ENCODE measurements at regions not wholly inside any gene's neighbourhood (a gene's known extent, or its start where the extent isn't known, plus 50 kb on each side); places are given as distances from the start of the nearest gene placed in this dataset.

- TF ChIP-seq, protein P1, sequence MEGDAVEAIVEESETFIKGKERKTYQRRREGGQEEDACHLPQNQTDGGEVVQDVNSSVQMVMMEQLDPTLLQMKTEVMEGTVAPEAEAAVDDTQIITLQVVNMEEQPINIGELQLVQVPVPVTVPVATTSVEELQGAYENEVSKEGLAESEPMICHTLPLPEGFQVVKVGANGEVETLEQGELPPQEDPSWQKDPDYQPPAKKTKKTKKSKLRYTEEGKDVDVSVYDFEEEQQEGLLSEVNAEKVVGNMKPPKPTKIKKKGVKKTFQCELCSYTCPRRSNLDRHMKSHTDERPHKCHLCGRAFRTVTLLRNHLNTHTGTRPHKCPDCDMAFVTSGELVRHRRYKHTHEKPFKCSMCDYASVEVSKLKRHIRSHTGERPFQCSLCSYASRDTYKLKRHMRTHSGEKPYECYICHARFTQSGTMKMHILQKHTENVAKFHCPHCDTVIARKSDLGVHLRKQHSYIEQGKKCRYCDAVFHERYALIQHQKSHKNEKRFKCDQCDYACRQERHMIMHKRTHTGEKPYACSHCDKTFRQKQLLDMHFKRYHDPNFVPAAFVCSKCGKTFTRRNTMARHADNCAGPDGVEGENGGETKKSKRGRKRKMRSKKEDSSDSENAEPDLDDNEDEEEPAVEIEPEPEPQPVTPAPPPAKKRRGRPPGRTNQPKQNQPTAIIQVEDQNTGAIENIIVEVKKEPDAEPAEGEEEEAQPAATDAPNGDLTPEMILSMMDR (IDR thresholded peaks at IDR 0.05), result no peak
- TF ChIP-seq TCF7L2 (IDR thresholded peaks at IDR 0.05; ENCODE audit: low read depth, low read length), result no peak
- no peak for TF ChIP-seq POLR2AphosphoS5 (IDR thresholded peaks at IDR 0.05; ENCODE audit: low read depth, low read length)
- TF ChIP-seq SIN3A (IDR thresholded peaks at IDR 0.05; ENCODE audit: borderline replicate concordance, insufficient read depth, low read depth, low read length), result no peak
- TF ChIP-seq, protein P2, sequence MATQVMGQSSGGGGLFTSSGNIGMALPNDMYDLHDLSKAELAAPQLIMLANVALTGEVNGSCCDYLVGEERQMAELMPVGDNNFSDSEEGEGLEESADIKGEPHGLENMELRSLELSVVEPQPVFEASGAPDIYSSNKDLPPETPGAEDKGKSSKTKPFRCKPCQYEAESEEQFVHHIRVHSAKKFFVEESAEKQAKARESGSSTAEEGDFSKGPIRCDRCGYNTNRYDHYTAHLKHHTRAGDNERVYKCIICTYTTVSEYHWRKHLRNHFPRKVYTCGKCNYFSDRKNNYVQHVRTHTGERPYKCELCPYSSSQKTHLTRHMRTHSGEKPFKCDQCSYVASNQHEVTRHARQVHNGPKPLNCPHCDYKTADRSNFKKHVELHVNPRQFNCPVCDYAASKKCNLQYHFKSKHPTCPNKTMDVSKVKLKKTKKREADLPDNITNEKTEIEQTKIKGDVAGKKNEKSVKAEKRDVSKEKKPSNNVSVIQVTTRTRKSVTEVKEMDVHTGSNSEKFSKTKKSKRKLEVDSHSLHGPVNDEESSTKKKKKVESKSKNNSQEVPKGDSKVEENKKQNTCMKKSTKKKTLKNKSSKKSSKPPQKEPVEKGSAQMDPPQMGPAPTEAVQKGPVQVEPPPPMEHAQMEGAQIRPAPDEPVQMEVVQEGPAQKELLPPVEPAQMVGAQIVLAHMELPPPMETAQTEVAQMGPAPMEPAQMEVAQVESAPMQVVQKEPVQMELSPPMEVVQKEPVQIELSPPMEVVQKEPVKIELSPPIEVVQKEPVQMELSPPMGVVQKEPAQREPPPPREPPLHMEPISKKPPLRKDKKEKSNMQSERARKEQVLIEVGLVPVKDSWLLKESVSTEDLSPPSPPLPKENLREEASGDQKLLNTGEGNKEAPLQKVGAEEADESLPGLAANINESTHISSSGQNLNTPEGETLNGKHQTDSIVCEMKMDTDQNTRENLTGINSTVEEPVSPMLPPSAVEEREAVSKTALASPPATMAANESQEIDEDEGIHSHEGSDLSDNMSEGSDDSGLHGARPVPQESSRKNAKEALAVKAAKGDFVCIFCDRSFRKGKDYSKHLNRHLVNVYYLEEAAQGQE (IDR thresholded peaks at IDR 0.05; ENCODE audit: insufficient read depth in 1 of 2, low read depth in 2 of 2, low read length in 1 of 2), result no peak
These were observed 439.2 kb upstream of the ACVR2A start for GRCh38 chr2:147405651-147406050.
